Caco-2 (cell line): ENCODE measurements at regions not wholly inside any gene's neighbourhood (a gene's known extent, or its start where the extent isn't known, plus 50 kb on each side); places are given as distances from the start of the nearest gene placed in this dataset.

Experiments
- BruUV-seq: library from RNA; stranded (reverse); fragments of 400-500 nt; replicated peaks from 2 replicates; lab custom pipeline; 2021; lab: Mats Ljungman, UMichigan
- CTCF ChIA-PET: fragments of 300-600 bp; sonication (Branson Sonifier 250); formaldehyde crosslinking; loops from one replicate; lab custom pipeline; 2022; ENCODE audit warnings: antibody characterized with exemption; lab: Charles Lee
- POLR2A ChIA-PET: fragments of 300-600 bp; sonication (Branson Sonifier 250); formaldehyde crosslinking; loops from one replicate; lab custom pipeline; 2022; ENCODE audit warnings: antibody characterized with exemption; lab: Charles Lee
- DNase-seq, 2 experiments: peaks; one replicate each; pipeline versions ENCODE4 v3.0.0 to v3.0.0-alpha.2; 2020 to 2022
- H3K27me3 ChIP-seq: replicated peaks from 2 replicates; pipeline ENCODE4 v1.6.0; 2011; ENCODE audit warnings: low read length; ENCODE audit not compliant: control insufficient read depth, insufficient read depth
- H3K36me3 ChIP-seq: 2 replicates; pipeline ENCODE4 v1.5.1; 2011; ENCODE audit warnings: low read length; ENCODE audit not compliant: control insufficient read depth, insufficient read depth
- H3K4me1 ChIP-seq: fragments of 250-450 bp; sonication (Bioruptor Pico); 2 replicates; pipeline ENCODE4 v1.5.1; 2020; ENCODE audit warnings: mild to moderate bottlenecking
- H3K4me3 ChIP-seq: 2 replicates; pipeline ENCODE4 v1.5.1; 2011; ENCODE audit warnings: low read depth, mild to moderate bottlenecking, control low read depth, low read length
- H3K9me3 ChIP-seq: fragments of 250-450 bp; sonication (Bioruptor Pico); 2 replicates; pipeline ENCODE4 v1.5.1; 2020; ENCODE audit warnings: mild to moderate bottlenecking, moderate library complexity
- H3K27ac Mint-ChIP-seq: one replicate; pipeline ENCODE4 v1.8.0; 2022; ENCODE audit warnings: mixed read lengths; ENCODE audit not compliant: unreplicated experiment
- H3K27me3 Mint-ChIP-seq: one replicate; pipeline ENCODE4 v1.8.0; 2022; ENCODE audit warnings: mixed read lengths; ENCODE audit not compliant: insufficient read depth, unreplicated experiment
- H3K36me3 Mint-ChIP-seq: one replicate; pipeline ENCODE4 v1.8.0; 2022; ENCODE audit warnings: mild to moderate bottlenecking, mixed read lengths; ENCODE audit not compliant: insufficient read depth, unreplicated experiment
- H3K4me1 Mint-ChIP-seq: one replicate; pipeline ENCODE4 v1.8.0; 2022; ENCODE audit warnings: low read depth, mixed read lengths; ENCODE audit not compliant: unreplicated experiment
- H3K4me3 Mint-ChIP-seq: one replicate; pipeline ENCODE4 v1.8.0; 2022; ENCODE audit warnings: mild to moderate bottlenecking, moderate library complexity, mixed read lengths; ENCODE audit not compliant: unreplicated experiment
- H3K9me3 Mint-ChIP-seq: one replicate; pipeline ENCODE4 v1.8.0; 2022; ENCODE audit warnings: mixed read lengths; ENCODE audit not compliant: unreplicated experiment
- intact Hi-C: fragments of 100-400 bp; cut with micrococcal nuclease; formaldehyde crosslinking; loops from one replicate; pipeline ENCODE4 v1.10.0; 2022; ENCODE audit not compliant: unreplicated experiment
- TF ChIP-seq, protein P1 (sequence below), 2 experiments: fragments of 200-600 bp in 1 of 2; IDR thresholded peaks; 1 replicate in 1 of 2; 2 replicates in 1 of 2; pipeline versions ENCODE4 v1.5.1 to v1.8.0; 2011 to 2022; ENCODE audit warnings: antibody characterized with exemption in 1 of 2, control low read depth in 1 of 2, inconsistent platforms in 1 of 2, low read depth in 1 of 2, low read length in 1 of 2, mild to moderate bottlenecking in 1 of 2, moderate library complexity in 1 of 2; ENCODE audit not compliant: insufficient read depth in 1 of 2, severe bottlenecking in 1 of 2, unreplicated experiment in 1 of 2

DNA sequence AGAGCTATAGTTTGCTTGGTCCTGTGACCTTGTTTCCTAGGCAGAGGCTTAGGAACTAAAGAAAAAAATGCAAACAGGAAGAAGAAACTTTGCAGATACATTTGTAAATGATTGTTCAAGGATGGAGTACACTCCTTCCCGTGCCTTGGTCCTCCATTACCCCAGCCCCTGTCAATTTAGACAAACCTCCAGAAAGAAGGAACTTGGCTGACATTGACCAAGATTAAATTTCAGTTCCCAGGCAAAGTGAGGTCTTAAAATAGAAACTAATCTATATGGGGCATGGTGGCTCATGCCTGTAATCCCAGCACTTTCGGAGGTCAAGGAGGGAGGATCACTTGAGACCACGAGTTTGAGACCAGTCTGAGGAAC is 179.9 kb upstream of the FN1 start:
- Mint-ChIP-seq H3K4me3 (peak overlapping the region; percentile 34), H3K36me3 (peaks cover 27% of the 10 kb centered on the region), H3K9me3 (peaks cover 18% of the 10 kb centered on the region), H3K27ac (peak overlapping the region; percentile 46), H3K4me1 (peaks cover 55% of the 10 kb centered on the region), H3K27me3 (no peaks in the 10 kb centered on the region)
- peaks cover 69% of the 10 kb centered on the region for H3K4me1 ChIP-seq
- BruUV-seq = no TSS peak
- H3K27me3 ChIP-seq = no peaks in the 10 kb centered on the region
- H3K36me3 ChIP-seq = no peaks in the 10 kb centered on the region; the same call in 1 of the 2 replicates
- POLR2A ChIA-PET = no interaction called here
- DNase-seq = no peak
- TF ChIP-seq, protein P1, sequence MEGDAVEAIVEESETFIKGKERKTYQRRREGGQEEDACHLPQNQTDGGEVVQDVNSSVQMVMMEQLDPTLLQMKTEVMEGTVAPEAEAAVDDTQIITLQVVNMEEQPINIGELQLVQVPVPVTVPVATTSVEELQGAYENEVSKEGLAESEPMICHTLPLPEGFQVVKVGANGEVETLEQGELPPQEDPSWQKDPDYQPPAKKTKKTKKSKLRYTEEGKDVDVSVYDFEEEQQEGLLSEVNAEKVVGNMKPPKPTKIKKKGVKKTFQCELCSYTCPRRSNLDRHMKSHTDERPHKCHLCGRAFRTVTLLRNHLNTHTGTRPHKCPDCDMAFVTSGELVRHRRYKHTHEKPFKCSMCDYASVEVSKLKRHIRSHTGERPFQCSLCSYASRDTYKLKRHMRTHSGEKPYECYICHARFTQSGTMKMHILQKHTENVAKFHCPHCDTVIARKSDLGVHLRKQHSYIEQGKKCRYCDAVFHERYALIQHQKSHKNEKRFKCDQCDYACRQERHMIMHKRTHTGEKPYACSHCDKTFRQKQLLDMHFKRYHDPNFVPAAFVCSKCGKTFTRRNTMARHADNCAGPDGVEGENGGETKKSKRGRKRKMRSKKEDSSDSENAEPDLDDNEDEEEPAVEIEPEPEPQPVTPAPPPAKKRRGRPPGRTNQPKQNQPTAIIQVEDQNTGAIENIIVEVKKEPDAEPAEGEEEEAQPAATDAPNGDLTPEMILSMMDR (IDR thresholded peaks at IDR 0.05; ENCODE audit: insufficient read depth in 1 of 2, low read depth in 1 of 2, low read length in 1 of 2, severe bottlenecking in 1 of 2, unreplicated experiment in 1 of 2) = no peak
- CTCF ChIA-PET = no interaction called here
- H3K4me3 ChIP-seq = no peak overlapping the region
- peaks cover 12% of the 10 kb centered on the region for H3K9me3 ChIP-seq
- intact Hi-C loops = loop anchor here (5.0 to 10.0 kb wide), 2 partner anchors 157 to 301 kb away; partner anchors contain the start of gene ATIC

DNA sequence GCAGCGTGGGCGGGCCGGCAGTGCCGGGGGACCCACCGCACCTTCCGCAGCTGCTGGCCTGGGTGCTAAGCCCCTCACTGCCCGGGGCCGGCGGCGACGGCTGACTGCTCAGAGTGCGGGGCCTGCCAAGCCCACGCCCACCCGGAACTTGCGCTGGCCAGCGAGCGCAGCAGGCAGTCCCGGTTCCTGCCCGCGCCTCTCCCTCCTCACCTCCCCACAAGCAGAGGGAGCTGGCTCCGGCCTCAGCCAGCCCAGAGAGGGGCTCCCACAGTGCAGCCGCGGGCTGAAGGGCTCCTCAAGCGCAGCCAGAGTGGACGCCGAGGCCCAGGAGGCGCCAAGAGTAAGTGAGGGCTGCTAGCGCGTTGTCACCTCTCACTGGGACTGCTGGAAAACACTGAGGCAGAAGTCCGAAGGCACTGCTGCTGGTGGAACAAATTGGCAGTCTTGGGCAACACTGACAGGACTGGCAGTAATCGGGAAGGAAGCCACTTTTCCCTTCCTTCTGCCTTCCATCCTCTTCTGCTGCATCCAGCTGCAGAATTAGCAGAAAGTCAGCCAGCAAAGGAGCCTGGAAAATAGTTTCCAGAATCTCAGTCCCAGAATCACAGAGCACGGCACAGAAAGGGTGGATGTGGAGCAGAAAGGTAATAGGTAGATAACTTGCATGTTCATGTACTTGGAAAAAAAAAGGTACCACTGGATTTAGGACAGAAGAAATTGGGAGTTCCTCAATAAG is 179.4 kb upstream of the FN1 start:
- Mint-ChIP-seq H3K4me1 (peaks cover 53% of the 10 kb centered on the region), H3K27me3 (no peaks in the 10 kb centered on the region), H3K27ac (peak overlapping the region; percentile 46), H3K9me3 (peaks cover 18% of the 10 kb centered on the region), H3K36me3 (peaks cover 26% of the 10 kb centered on the region), H3K4me3 (peak overlapping the region; percentile 34)
- Histone ChIP-seq H3K4me3 (no peak overlapping the region), H3K9me3 (peaks cover 12% of the 10 kb centered on the region), H3K27me3 (no peaks in the 10 kb centered on the region), H3K36me3 (no peaks in the 10 kb centered on the region; the same call in 1 of the 2 replicates), H3K4me1 (peaks cover 67% of the 10 kb centered on the region)
- TF ChIP-seq, protein P1 (IDR thresholded peaks at IDR 0.05; ENCODE audit: insufficient read depth in 1 of 2, low read depth in 1 of 2, low read length in 1 of 2, severe bottlenecking in 1 of 2, unreplicated experiment in 1 of 2) = no peak
- no peak for DNase-seq
- ChIA-PET CTCF (no interaction called here), POLR2A (no interaction called here)
- intact Hi-C loops = loop anchor here (5.0 to 10.0 kb wide), 2 partner anchors 157 to 300 kb away; partner anchors contain the start of gene ATIC
- BruUV-seq = no TSS peak

DNA sequence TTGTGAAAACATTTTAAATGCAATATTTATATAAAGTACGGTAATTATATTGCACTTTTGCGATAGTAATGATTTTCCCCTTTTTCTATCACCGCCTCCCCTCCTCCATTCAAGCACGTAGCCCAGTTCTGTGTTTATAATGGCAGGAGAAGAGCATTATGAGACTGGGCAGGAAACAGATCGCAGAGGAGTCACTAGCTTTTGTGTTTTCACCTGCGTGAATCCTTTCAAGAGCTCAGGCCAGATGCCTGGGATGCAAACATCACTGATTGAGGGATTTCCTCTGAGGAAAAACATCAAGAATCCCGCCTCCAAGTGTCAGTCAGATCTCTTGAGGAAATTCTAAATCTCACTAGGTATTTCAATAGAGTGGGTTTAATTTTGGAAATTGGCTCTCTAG is 178.4 kb upstream of the FN1 start:
- CTCF ChIA-PET = no interaction called here
- no TSS peak for BruUV-seq
- H3K27ac Mint-ChIP-seq = peak overlapping the region; percentile 65

More for the DNA sequence above, 178.4 kb upstream of the FN1 start:
- Mint-ChIP-seq H3K9me3 (peaks cover 18% of the 10 kb centered on the region), H3K4me1 (peaks cover 44% of the 10 kb centered on the region), H3K4me3 (no peak overlapping the region), H3K27me3 (no peaks in the 10 kb centered on the region), H3K36me3 (peaks cover 17% of the 10 kb centered on the region)
- Histone ChIP-seq H3K4me1 (peaks cover 61% of the 10 kb centered on the region), H3K9me3 (peaks cover 12% of the 10 kb centered on the region), H3K36me3 (no peaks in the 10 kb centered on the region; the same call in 1 of the 2 replicates), H3K27me3 (no peaks in the 10 kb centered on the region), H3K4me3 (no peak overlapping the region)
- no peak for DNase-seq
- TF ChIP-seq, protein P1 (IDR thresholded peaks at IDR 0.05; ENCODE audit: insufficient read depth in 1 of 2, low read depth in 1 of 2, low read length in 1 of 2, severe bottlenecking in 1 of 2, unreplicated experiment in 1 of 2) = no peak
- intact Hi-C loops = loop anchor here (10.0 kb wide), 1 partner anchor 299 kb away; the partner anchor contains the start of gene ATIC
- POLR2A ChIA-PET = no interaction called here
